GM08714 (cell line): ENCODE measurements at regions not wholly inside any gene's neighbourhood (a gene's known extent, or its start where the extent isn't known, plus 50 kb on each side); places are given as distances from the start of the nearest gene placed in this dataset.
"Not testable (repeated sequence)": the region's sequence is repeated elsewhere in the genome, so short reads cannot be mapped to it uniquely, and the experiment has no call there.

Experiments used
- H3K4me3 ChIP-seq: fragments of 200-500 bp; sonication (Bioruptor generic); 2 replicates; pipeline ENCODE4 v1.5.1; 2014; ENCODE audit warnings: mild to moderate bottlenecking, low read length, inconsistent platforms
- ZNF274 ChIP-seq: IDR thresholded peaks from 2 replicates; pipeline ENCODE4 v1.6.1; 2012; ENCODE audit warnings: mild to moderate bottlenecking, low read depth, low read length

DNA sequence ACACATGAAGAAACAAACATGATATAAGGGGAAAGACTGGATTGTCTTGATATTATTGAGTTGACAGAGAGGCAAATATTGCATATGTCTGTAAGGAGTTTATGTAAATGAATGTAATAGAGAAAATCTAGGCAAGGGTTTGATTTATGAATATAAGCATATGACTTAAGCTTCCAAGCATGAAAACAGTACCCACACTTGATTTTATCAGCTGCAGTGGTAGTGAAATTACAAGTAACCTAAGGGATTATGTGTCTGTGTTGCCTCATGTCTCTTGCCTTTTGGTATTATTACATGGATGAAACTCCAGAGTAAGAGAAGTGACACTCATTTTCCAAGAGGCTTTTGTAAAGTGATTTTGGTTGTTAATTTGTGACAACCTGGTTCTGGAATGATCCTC, 1678.9 kb downstream of the KCNT2 start:
- no peak overlapping the region for H3K4me3 ChIP-seq
- TF ChIP-seq ZNF274, result no peak

DNA sequence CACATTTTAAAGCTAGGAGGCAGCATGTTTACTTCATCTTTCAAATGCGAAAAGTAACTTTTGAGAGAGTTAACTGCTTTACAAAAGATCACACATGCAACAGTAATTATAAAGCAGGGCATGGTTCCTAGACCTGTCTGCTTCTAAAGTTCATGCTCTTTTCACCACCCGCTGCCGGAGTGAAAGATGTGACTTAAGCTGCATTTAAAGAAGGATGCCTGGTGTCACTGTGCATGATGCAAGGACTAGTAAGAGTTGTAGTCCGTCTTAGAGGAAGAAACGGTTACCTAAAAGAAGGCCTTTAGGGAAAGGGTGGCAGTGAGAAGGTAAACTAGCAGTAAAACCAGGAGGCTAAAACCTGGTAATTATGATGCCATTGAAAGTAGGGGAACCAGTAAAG, 1689.1 kb downstream of the KCNT2 start:
- TF ChIP-seq ZNF274, result no peak
- no peak overlapping the region for H3K4me3 ChIP-seq

DNA sequence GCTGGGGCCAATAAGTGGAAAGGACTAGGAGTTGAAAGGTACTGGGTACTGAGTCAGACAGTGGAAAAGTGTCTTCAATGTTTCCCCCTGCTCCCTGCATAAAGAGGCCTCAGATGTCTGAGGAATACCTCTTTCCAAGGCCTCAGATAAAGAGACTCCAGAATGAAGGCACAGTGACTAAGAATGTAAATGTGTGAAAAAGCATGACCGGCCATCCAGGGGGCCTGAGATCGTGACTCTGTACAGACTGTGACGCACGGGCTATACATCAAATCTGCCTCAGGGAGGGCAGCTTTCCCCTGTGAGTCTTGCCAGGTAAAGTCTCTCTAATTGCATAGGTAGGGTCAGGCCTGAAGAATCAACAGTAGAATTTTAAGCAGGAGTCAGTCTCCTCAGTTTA, 1690.5 kb downstream of the KCNT2 start:
- no peak for TF ChIP-seq ZNF274
- no peak overlapping the region for H3K4me3 ChIP-seq

DNA sequence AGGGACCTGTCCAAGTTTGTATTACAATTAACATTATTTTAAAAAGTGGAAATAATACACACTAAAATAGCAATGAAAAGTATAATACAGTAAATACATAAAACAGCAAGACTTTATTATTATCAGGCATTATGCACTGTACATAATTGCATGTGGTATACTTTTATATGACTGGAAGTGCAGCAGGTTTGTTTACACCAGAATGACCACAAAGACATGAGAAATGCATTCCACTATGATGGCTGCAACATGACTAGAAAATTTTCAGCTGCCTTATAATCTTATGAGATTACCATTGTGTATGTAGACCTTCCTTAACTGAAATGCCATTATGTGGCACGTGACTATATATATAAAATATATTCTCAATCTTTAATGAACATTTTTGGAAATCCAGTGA, 1699.6 kb downstream of the KCNT2 start:
- no peak overlapping the region for H3K4me3 ChIP-seq
- no peak for TF ChIP-seq ZNF274

DNA sequence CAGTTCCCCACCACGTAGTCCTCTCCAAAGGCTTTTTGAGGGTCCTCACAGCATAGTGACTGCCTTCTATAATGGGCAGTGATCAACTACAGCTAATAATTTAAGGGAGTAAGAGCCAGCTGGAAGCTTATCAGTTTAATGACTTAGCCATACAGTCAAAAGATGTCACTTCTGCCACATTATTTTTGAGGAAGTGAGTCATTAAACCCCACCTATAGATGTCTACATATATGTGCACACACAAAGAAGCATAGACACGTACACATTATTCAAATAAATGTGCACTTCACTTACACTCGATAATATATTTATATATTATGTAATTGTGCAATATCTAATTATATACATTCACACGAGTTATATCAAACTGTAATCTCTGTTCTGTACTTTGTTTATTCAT, 1704.7 kb downstream of the KCNT2 start:
- no peak for TF ChIP-seq ZNF274
- H3K4me3 ChIP-seq, result no peak overlapping the region

DNA sequence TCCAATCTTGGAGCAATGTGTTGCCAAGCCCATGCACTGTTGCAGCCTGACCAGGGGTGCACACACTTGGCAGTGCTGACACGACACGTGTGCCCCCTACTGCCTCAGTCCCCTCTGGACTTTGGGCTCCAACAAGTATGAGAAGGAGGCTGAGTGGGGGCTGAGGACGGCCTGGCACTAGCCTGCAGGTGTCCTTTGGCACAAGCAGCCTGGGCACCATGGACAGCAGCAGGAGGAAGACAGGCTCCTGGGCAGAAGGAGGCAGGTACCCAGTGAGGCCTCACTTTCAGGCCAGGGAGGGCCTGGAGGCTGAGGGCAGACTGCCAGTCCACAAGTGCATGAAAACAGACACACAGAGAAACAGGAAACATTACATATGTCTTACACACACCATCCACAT, 1702.9 kb upstream of the B3GALT2 start:
- no peak for TF ChIP-seq ZNF274
- no peak overlapping the region for H3K4me3 ChIP-seq

DNA sequence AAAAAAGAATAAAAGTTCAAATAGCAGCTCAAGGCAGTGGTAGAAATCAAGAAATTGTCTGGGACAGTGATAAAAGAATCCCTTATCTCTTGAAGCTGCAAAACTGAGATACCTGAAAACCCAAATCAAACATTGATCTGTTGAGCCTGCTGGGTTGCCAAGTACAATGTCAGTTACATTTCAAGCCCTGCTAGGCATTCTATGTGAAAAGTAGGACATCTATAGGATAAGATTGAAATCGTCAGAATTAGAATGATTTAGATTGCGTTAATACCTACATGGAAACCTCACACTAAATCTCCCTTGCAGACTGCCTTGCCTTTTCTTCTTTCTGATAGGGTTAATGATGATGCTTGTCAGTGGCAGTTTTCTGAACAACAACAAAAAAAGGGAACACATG, 1684.4 kb upstream of the B3GALT2 start:
- H3K4me3 ChIP-seq, result no peak overlapping the region
- TF ChIP-seq ZNF274, result no peak

DNA sequence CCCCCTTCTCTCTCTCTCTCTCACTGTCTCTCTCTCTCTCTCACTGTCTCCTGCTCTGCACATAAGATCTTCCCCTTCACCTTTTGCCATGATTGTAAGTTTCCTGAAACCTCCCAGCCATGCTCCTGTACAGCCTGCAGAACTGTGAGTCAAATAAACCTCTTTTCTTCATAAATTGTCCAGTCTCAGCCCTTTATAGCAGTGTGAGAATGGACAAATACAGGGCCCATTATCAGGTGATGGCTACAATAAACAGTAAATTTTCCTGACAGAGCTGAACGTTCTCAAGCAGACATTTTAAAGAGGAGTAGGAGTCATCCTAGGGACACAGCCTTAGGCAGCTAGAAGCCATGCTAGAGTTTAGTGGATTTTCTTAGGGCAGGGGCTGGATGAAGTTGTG, 1679.7 kb upstream of the B3GALT2 start:
- H3K4me3 ChIP-seq, result no peak overlapping the region
- TF ChIP-seq ZNF274, result no peak

DNA sequence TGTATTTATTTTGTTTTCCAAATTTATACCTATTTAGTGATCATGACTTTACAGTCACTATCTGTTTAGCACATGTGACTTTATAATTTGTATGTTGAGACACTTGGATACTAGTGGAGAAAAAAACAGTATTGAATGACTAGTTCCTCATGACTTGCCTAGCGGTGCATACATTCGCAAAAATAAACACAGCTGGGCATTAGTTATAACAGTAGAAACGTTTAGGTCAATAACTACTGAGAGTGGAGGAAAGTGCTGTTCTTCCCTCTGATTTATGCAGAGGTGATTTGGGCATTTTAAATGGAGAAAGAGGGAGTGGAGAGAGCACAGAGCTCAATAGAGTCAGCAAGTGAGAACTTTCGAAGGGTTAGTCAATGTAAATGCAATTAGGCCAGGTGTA, 1679.0 kb upstream of the B3GALT2 start:
- no peak for TF ChIP-seq ZNF274
- no peak overlapping the region for H3K4me3 ChIP-seq

DNA sequence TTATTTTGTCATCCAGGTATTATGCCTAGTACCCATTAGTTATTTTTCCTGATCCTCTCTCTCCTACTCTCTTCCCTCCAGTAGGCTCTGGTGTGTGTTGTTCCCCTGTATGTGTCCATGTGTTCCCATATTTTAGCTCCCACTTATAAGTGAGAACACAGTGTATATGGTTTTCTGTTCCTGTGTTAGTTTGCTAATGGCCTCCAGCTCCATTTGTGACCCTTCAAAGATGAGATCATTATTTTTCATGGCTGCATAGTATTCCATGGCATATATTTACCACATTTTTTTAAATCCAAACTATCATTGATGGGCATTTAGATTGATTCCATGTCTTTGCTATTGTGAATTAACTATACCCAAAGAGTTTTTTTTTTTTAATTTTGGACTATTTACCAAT, 1675.7 kb upstream of the B3GALT2 start:
- no peak overlapping the region for H3K4me3 ChIP-seq

DNA sequence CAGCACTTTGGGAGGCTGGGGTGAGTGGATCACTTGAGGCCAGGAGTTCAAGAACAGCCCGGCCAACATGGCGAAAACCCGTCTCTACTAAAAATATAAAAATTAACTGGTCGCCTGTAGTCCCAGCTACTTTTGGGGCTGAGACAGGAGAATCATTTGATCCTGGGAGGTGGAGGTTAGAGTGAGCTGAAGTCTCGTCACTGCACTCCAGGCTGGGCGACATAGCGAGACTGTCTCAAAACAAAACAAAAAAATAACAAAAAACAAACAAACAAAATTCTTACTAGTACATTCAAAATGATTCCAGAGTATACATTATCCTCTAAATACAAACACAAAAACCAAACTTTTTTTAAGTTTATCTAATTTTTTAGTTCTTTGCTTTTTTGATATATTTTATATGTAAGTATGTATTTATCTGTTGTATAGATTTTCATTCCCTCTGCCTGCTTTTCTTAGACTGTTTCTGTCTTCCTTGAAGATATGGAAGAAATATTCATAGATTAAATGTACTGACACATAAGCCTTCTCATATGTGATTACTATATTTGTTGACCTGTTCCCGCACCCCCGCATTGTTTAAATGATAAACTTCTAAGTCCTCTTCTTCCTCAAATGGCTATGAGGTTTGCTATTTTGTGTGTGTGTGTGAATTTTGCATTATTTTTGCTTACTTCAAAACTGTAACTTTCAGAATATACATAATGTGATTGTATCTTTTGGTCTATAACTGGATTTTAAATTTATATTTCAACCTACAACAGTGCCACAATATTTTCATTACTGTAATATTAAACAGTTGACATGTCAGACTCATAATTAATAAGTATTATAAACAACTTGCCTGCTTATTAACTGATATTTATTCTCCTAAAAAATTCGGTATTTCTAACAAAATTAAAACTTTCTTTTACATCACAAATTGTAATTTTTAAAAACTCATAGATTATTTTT, 1674.1 kb upstream of the B3GALT2 start:
- TF ChIP-seq ZNF274, result no peak

More for the DNA sequence above, 1675.7 kb upstream of the B3GALT2 start:
- TF ChIP-seq ZNF274, result no peak

DNA sequence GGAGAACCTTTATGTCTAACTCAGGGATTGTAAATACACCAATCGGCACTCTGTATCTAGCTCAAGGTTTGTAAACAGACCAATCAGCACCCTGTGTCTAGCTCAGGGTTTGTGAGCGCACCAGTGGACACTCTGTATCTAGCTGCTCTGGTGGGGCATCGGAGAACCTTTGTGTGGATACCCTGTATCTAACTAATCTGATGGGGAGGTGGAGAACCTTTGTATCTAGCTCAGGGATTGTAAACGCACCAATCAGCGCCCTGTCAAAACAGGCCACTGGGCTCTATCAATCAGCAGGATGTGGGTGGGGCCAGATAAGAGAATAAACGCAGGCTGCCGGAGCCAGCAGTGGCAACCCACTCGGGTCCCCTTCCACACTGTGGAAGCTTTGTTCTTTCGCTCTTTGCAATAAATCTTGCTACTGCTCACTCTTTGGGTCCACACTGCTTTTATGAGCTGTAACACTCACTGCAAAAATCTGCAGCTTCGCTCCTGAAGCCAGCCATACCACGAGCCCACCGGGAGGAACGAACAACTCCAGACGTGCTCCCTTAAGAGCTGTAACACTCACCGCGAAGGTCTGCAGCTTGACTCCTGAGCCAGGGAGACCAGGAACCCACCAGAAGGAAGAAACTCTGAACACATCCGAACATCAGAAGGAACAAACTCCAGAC, 1673.2 kb upstream of the B3GALT2 start:
- not testable (repeated sequence) for H3K4me3 ChIP-seq

More for the DNA sequence above, 1674.1 kb upstream of the B3GALT2 start:
- no peak overlapping the region for H3K4me3 ChIP-seq

DNA sequence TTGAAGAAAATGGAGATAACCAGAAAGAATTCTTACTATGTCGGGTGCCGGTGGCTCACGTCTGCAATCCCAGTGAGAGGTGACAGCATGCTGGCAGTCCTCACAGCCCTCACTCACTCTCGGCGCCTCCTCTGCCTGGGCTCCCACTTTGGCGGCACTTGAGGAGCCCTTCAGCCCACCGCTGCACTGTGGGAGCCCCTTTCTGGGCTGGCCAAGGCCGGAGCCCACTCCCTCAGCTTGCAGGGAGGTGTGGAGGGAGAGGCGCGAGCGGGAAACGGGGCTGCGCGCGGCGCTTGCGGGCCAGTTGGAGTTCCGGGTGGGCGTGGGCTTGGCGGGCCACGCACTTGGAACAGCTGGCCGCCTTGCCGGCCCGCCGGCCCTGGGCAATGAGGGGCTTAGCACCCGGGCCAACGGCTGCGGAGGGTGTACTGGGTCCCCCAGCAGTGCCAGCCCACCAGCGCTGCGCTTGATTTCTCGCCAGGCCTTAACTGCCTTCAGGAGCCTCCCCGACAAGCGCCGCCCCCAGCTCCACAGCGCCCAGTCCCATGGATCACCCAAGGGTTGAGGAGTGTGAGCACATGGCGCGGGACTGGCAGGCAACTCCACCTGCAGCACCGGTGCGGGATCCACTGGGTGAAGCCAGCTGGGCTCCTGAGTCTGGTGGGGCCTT, 1672.5 kb upstream of the B3GALT2 start:
- H3K4me3 ChIP-seq, result not testable (repeated sequence)

DNA sequence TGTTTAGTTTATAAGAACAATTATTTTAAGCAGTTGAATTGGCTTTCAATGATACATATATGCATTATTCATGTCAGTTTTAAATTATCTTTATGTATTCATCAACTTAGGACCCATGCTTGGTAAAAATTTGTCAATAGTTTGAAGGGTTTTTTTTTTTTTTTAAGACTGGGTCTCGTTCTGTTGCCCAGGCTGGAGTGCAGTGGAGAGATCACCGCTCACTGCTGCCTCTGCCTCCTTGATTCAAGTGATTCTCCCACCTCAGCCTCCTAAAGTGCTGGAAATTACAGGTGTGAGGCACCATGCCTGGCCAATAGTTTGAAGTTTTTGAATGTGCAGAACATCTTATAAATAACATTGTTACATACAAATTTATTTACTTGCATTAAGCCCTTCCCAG, 1671.0 kb upstream of the B3GALT2 start:
- no peak for TF ChIP-seq ZNF274
- no peak overlapping the region for H3K4me3 ChIP-seq

DNA sequence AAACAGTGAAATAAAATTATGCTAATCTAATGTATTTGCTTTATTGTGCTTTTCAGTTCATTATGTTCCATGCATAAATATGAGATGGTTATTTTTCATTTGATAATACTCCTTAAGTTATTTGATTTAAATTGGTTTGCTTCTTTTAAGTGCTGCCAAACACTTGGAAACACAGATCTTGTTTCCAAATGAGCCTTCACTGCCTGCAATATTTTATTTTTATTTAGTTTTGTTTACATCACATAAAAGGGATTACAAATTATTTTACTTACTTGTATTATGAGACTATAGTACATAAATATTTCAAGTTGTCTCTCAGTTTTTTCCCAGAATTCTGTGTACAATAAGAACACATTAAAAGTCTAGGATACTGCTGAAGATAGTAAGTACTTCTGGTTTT, 1662.4 kb upstream of the B3GALT2 start:
- H3K4me3 ChIP-seq, result no peak overlapping the region
- TF ChIP-seq ZNF274, result no peak

DNA sequence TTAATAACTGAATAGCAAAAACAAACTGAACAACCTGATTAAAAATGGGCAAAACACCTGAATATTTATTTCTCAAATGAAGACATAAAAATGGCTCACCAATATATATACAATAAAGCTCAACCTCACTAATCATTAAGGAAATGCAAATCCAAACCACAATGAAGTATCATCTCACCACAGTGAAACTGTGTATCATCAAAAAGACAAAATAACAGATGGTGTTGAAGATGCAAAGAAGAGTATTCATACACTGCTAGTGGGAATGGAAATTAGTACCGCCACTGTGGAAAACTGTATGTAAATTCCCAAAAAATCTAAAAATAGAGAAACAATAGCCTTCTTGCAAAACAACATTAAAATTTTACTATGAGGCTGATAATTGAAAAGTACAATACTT, 1660.1 kb upstream of the B3GALT2 start:
- no peak for TF ChIP-seq ZNF274
- no peak overlapping the region for H3K4me3 ChIP-seq
